ENCODE measurements at regions not wholly inside any gene's neighbourhood (a gene's known extent, or its start where the extent isn't known, plus 50 kb on each side); places are given as distances from the start of the nearest gene placed in this dataset.

GRCh38 chr5:2250365-2250950 lies 367.7 kb upstream of the IRX4 start:
- no peak for DNase-seq (ENCODE audit: low spot score in 2 of 2, unreplicated experiment in 2 of 2)
- no peak for TF ChIP-seq CTCF (IDR thresholded peaks at IDR 0.05; ENCODE audit: unreplicated experiment)
- Mint-ChIP-seq H3K4me1 (peaks cover 13% of the 10 kb centered on the region), H3K4me3 (no peak overlapping the region), H3K27ac (no peak overlapping the region), H3K27me3 (ENCODE audit: low read depth) (peaks cover 15% of the 10 kb centered on the region), H3K9me3 (peaks cover 23% of the 10 kb centered on the region), H3K36me3 (no peaks in the 10 kb centered on the region)

GRCh38 chr5:2249442-2249841 lies 366.7 kb upstream of the IRX4 start:
- TF ChIP-seq CTCF (IDR thresholded peaks at IDR 0.05; ENCODE audit: unreplicated experiment), result no peak
- no peak for DNase-seq (ENCODE audit: low spot score in 2 of 2, unreplicated experiment in 2 of 2)
- Mint-ChIP-seq H3K9me3 (peaks cover 27% of the 10 kb centered on the region), H3K27me3 (ENCODE audit: low read depth) (peaks cover 15% of the 10 kb centered on the region), H3K36me3 (no peaks in the 10 kb centered on the region), H3K27ac (no peak overlapping the region), H3K4me1 (peaks cover 13% of the 10 kb centered on the region), H3K4me3 (no peak overlapping the region)

GRCh38 chr5:2249026-2249425 lies 366.3 kb upstream of the IRX4 start:
- H3K36me3 Mint-ChIP-seq, result no peaks in the 10 kb centered on the region
- peaks cover 15% of the 10 kb centered on the region for H3K27me3 Mint-ChIP-seq (ENCODE audit: low read depth)
- H3K9me3 Mint-ChIP-seq, result peaks cover 27% of the 10 kb centered on the region
- no peak for DNase-seq (ENCODE audit: low spot score in 2 of 2, unreplicated experiment in 2 of 2)
- TF ChIP-seq CTCF (IDR thresholded peaks at IDR 0.05; ENCODE audit: unreplicated experiment), result no peak
- H3K27ac Mint-ChIP-seq, result no peak overlapping the region
- H3K4me3 Mint-ChIP-seq, result no peak overlapping the region
- peaks cover 11% of the 10 kb centered on the region for H3K4me1 Mint-ChIP-seq

- Mint-ChIP-seq H3K9me3 (peaks cover 21% of the 10 kb centered on the region), H3K4me3 (no peak overlapping the region), H3K36me3 (no peaks in the 10 kb centered on the region), H3K27ac (no peak overlapping the region), H3K4me1 (no peaks in the 10 kb centered on the region), H3K27me3 (ENCODE audit: low read depth) (peaks cover 13% of the 10 kb centered on the region)
- DNase-seq (ENCODE audit: low spot score in 2 of 2, unreplicated experiment in 2 of 2), result no peak
- TF ChIP-seq CTCF (IDR thresholded peaks at IDR 0.05; ENCODE audit: unreplicated experiment), result no peak
These were observed 359.8 kb upstream of the IRX4 start for GRCh38 chr5:2242539-2242938.

GRCh38 chr5:2241842-2242241 lies 359.1 kb upstream of the IRX4 start:
- H3K27ac Mint-ChIP-seq, result no peak overlapping the region
- no peak overlapping the region for H3K4me3 Mint-ChIP-seq

More at GRCh38 chr5:2241842-2242241, 359.1 kb upstream of the IRX4 start:
- peaks cover 21% of the 10 kb centered on the region for H3K9me3 Mint-ChIP-seq
- no peak for TF ChIP-seq CTCF (IDR thresholded peaks at IDR 0.05; ENCODE audit: unreplicated experiment)
- no peak for DNase-seq (ENCODE audit: low spot score in 2 of 2, unreplicated experiment in 2 of 2)
- H3K27me3 Mint-ChIP-seq (ENCODE audit: low read depth), result peaks cover 10% of the 10 kb centered on the region
- no peaks in the 10 kb centered on the region for H3K4me1 Mint-ChIP-seq
- H3K36me3 Mint-ChIP-seq, result no peaks in the 10 kb centered on the region
